Jurkat, Clone E6-1 (cell line): ENCODE measurements at regions not wholly inside any gene's neighbourhood (a gene's known extent, or its start where the extent isn't known, plus 50 kb on each side); places are given as distances from the start of the nearest gene placed in this dataset.

Experiments
- DNase-seq: peaks from one replicate; pipeline ENCODE4 v3.0.0-alpha.2; 2011; ENCODE audit warnings: low read depth, low spot score
- H3K4me3 ChIP-seq: 2 replicates; pipeline ENCODE4 v1.5.1; 2011; ENCODE audit warnings: mild to moderate bottlenecking, low read length, control low read depth, moderate library complexity

- H3K4me3 ChIP-seq = no peak overlapping the region
- DNase-seq = no peak
Measured at GRCh38 chr18:79579807-79580497, 99.7 kb upstream of the CTDP1 start.

DNA sequence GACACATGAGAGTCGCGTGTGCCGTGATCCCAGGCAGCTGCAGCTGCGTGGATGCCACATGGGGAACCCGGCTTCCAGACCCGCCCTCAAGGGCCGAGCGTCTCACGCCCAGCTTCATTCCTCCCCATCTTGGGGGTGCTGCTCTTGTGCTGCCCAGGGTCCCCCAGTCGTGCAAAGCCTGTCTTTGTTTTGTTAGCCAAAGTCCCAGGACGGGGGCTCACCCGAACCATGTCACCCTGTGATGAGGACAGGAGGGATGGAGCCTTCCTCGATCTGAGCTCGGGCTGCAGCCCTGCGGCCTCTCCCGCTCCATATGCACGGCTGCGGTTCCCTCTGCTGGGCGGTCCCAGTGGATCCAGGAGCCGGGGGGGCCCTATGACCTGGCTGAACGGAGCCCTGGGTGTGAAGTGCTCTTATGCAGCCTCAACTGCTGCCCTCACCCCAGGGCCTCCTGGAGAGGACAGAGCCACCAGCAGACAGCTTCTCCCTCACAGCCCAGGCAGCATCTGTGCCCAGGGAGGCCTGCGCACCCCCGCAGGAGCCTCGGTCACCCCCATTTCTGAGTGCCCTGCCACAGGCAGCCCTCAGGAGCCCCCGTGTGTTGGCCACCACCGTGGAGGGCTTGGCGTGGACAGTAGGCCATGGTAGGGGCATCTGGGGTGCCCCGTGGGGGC is 99.0 kb upstream of the CTDP1 start:
- no peak for DNase-seq
- no peak overlapping the region for H3K4me3 ChIP-seq

- no peak for DNase-seq
- no peak overlapping the region for H3K4me3 ChIP-seq
Measured at GRCh38 chr18:79581406-79581805, 98.2 kb upstream of the CTDP1 start.

- no peak overlapping the region for H3K4me3 ChIP-seq
- DNase-seq = no peak
Measured at GRCh38 chr18:79581911-79582310, 97.7 kb upstream of the CTDP1 start.

DNA sequence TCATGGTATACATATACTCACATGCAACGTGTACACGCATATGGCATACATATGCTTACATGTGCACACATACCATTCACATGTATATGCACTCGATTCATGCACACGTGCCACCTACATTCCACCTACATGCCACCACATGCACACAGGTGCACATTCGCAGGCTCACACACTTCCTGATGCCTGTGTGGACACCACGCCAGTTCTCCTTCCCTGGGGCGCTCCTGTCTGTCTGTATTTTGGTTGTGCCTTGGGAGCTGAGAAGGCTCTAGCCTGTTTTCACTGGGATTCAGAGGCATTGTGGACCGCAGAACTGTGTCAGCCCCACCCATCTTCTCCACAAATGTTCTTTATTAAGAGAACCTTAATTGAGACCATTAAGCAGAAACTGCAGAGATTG is 96.6 kb upstream of the CTDP1 start:
- no peak overlapping the region for H3K4me3 ChIP-seq
- DNase-seq = no peak

DNA sequence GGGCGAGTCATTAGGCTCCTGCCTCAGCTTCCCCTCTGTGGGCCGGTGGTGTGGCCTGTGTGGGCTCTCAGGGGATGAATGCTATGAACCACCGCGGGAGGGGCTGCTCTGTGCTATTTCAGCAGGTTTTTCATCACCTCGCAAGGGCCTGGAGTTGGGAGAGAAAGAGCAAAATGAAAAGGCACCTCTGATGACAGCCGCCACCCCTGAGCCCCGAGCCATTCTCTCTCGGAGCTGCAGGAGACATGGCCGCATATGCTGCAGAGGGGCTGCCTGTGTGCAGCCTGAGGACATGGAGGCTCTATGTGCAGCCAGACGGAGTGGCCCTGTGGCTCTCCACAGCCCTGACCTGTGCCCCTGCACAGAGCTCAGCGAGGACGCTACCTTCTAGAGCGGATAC is 96.2 kb upstream of the CTDP1 start:
- H3K4me3 ChIP-seq = no peak overlapping the region
- no peak for DNase-seq

GRCh38 chr18:79583984-79584401 is 95.6 kb upstream of the CTDP1 start:
- H3K4me3 ChIP-seq = no peak overlapping the region
- DNase-seq = no peak

DNA sequence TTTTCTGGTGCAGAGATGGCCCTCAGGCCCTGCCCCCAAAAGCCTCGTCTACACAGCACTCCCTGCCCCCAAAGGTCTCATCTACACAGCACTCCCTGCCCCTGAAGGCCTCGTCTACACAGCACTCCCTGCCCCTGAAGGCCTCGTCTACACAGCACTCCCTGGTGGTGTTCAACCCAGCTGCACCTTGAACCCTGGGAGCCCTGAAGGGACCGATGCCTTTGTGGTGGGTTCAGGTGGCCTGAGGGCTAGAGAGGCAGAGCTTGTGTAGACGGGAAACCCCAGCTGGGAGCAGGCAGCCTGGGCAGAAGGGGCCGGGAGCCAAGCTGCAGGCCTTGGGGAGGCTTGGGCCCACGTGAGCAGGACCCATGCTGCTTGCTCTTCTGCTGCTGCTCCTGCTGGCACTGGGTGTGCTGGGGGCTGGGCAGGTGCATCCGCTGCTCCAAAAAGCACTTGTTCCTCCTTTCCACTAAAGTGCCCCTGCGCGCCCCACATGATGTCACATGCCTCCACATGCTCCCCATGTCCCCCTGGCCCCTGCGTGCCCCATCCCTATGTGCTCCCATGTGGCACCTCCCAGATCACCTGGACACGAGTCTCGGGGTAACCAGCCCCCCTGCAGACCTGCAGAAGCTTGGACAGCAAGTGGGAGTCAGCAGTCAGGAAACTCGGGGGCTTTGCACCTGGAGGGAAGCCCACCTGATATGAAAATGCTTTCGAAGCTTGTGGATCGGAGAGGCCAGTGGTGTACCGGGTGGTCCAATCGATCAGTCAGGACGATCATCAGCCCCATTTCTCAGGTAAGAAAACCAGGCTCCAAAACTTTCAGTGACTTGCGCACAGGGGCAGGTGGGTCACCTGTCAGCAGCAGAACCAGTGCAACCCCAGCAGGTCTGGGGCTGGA is 94.9 kb upstream of the CTDP1 start:
- H3K4me3 ChIP-seq = no peak overlapping the region

GRCh38 chr18:79585395-79586370 is 93.9 kb upstream of the CTDP1 start:
- H3K4me3 ChIP-seq = no peak overlapping the region
- no peak for DNase-seq

More for the DNA sequence above, 94.9 kb upstream of the CTDP1 start:
- DNase-seq = no peak

DNA sequence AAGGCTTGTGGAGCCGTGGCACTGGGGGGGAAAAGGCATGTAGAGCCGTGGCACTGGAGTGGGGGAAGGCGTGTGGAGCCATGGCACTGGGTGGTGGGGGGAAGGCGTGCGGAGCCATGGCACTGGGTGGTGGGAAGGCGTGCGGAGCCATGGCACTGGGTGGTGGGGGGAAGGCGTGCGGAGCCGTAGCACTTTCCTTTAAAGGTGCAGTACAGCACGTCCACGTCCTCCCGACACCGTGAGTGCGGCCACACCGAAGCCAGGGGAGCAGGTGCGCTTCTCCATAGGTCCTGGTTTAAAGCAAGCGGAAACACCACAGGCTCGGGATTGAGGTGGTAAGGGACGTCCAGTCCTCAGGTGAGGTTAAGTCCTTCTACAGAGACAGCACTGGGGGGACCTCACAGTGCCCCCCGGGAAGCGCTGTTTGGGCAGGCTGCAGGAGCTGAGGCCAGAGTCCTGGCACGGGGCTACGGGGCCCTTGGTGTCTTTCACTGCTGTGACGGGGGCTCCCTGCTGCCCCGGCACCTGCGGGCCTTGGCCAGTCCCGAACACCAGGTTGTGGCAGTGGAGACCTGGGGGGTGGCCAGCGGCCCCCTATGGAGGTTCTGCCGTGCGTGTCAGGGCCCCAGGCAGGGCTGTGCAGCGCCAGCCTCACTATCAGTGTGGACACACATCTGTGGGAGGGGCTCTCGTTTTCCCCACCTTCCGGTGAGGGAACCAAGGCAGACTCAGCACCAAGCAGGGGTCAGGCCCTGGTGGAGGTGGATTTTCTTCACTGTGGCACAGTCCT is 93.0 kb upstream of the CTDP1 start:
- DNase-seq = no peak
- H3K4me3 ChIP-seq = no peak overlapping the region

- no peak for DNase-seq
- H3K4me3 ChIP-seq = no peak overlapping the region
Measured at GRCh38 chr18:79587226-79587741, 92.3 kb upstream of the CTDP1 start.

DNA sequence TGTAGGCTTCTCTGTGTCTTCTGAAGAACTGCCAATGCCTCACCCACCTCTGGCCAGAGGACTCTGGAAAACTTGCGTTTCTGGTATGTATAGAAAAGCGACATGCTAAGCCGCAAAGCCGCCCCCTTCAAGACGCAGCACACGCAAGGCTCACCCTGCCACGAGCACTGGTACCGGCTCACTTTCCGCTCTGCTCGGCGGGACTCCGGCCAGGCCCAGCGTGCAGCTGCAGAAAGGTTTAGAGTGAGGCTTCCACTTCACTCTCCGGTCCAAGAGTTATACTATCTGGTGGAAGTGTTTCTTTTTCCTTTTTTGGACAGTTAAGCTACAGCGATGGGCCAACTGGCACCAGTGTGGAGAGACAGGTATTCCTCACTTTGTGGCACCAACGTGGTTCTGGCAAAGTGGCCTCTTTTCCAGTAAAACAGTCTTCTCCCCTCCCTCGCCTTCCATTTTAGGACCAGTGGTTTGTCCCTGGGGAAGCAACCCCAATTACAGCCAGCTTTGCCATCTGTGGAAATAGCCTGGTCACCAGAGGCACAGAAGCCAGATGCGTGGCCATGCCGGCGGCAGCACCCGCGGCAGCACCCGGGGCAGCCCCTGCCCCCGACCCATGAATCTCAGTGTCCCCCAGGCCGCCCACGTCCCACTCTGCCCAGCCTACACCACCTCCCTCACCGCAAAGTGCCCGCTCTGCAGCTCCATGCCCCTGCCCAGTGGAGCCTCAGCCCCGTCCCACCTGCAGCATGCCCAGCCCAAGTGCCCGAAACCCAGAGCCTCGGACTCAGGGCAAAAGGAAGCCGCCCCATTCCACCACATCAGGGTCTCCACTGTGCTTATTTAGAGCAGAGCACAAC is 91.6 kb upstream of the CTDP1 start:
- H3K4me3 ChIP-seq = no peak overlapping the region
- no peak for DNase-seq

- H3K4me3 ChIP-seq = no peak overlapping the region
- no peak for DNase-seq
Measured at GRCh38 chr18:79588636-79589481, 90.7 kb upstream of the CTDP1 start.

DNA sequence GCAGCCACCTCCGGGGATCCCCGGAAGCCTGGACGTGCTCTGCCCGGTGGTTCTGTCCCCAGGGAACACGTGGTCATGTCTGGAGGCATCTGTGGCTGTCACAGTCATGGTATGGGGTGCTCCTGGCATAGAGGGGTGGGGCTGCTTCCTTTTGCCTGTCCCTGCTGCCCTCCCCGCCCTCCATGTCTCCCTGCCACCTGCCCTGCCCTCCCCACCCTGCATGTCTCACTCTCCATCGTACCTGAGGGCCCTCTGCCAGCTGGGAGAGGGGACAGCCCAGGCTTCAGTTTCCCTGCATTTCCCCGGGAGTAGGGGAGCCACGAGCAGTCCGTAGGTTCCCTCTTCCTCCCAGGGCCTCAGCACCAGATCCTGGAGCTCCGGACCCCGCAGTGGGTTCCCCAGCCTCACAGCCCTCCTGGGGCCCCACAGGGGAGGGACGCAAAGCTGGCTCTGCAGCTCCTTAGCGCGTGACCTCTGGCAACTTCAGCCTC is 90.0 kb upstream of the CTDP1 start:
- DNase-seq = no peak
- H3K4me3 ChIP-seq = no peak overlapping the region

- H3K4me3 ChIP-seq = no peak overlapping the region
- no peak for DNase-seq
Measured at GRCh38 chr18:79590191-79591031, 89.2 kb upstream of the CTDP1 start.
